ENCODE measurements at regions not wholly inside any gene's neighbourhood (a gene's known extent, or its start where the extent isn't known, plus 50 kb on each side); places are given as distances from the start of the nearest gene placed in this dataset.
A peak's percentile ranks its signal among the peaks of the same experiment; 100 is the strongest.

DNA sequence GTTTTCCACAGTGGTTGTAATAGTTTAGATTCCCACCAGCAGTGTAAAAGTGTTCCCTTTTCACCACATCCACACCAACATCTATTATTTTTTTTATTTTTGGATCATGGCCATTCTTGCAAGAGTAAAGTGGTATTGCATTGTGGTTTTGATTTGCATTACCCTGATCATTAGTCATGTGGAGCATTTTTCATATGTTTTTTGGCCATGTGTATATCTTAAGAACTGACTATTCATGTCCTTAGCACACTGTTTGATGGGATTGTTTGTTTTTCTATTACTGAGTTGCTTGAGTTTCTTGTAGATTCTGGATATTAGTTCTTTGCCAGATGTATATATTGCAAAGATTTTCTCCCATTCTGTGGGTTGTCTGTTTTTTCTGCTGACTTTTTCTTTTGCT is 820.1 kb downstream of the TENT5A start:
- TF ChIP-seq, protein P1, sequence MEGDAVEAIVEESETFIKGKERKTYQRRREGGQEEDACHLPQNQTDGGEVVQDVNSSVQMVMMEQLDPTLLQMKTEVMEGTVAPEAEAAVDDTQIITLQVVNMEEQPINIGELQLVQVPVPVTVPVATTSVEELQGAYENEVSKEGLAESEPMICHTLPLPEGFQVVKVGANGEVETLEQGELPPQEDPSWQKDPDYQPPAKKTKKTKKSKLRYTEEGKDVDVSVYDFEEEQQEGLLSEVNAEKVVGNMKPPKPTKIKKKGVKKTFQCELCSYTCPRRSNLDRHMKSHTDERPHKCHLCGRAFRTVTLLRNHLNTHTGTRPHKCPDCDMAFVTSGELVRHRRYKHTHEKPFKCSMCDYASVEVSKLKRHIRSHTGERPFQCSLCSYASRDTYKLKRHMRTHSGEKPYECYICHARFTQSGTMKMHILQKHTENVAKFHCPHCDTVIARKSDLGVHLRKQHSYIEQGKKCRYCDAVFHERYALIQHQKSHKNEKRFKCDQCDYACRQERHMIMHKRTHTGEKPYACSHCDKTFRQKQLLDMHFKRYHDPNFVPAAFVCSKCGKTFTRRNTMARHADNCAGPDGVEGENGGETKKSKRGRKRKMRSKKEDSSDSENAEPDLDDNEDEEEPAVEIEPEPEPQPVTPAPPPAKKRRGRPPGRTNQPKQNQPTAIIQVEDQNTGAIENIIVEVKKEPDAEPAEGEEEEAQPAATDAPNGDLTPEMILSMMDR (IDR thresholded peaks at IDR 0.05; ENCODE audit: insufficient read depth, low read depth, low read length, missing control alignments), result no peak
- no peak overlapping the region for H3K4me3 ChIP-seq (ENCODE audit: low read length)
- DNase-seq (ENCODE audit: low read depth), result no peak

GRCh38 chr6:80930376-80930775 is 822.1 kb downstream of the TENT5A start:
- DNase-seq (ENCODE audit: low read depth), result no peak
- TF ChIP-seq, protein P1 (IDR thresholded peaks at IDR 0.05; ENCODE audit: insufficient read depth, low read depth, low read length, missing control alignments), result no peak
- no peak overlapping the region for H3K4me3 ChIP-seq (ENCODE audit: low read length)

GRCh38 chr6:80923816-80924215 is 817.3 kb downstream of the BCKDHB start:
- H3K4me3 ChIP-seq (ENCODE audit: low read length), result no peak overlapping the region
- no peak for DNase-seq (ENCODE audit: low read depth)
- TF ChIP-seq, protein P1 (IDR thresholded peaks at IDR 0.05; ENCODE audit: insufficient read depth, low read depth, low read length, missing control alignments), result no peak

GRCh38 chr6:80922916-80923455 is 816.5 kb downstream of the BCKDHB start:
- H3K4me3 ChIP-seq (ENCODE audit: low read length), result no peak overlapping the region
- no peak for DNase-seq (ENCODE audit: low read depth)
- TF ChIP-seq, protein P1 (IDR thresholded peaks at IDR 0.05; ENCODE audit: insufficient read depth, low read depth, low read length, missing control alignments), result no peak

- H3K4me3 ChIP-seq (ENCODE audit: low read length), result no peak overlapping the region
- TF ChIP-seq, protein P1 (IDR thresholded peaks at IDR 0.05; ENCODE audit: insufficient read depth, low read depth, low read length, missing control alignments), result no peak
- peak; percentile 34 for DNase-seq (ENCODE audit: low read depth)
Observed at GRCh38 chr6:80921861-80922460, 815.5 kb downstream of the BCKDHB start.

DNA sequence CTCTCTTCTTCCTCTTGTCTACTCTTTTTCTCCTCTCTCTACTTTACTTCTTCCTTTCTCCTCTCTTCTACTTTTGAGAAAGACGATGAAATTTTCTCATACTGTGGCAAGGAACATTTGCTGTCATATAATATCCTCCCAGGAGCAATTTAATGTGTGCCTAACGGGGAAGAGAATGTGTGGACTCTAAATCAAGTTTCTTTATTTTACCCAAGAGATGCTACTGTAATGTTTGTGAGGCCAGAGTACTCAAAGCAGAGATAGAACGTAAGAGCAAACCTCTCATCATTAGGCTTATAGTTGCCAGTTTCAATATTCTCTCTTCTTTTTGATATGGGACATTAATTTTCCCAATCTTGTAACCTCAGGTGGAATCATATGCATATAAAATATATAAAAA is 801.4 kb downstream of the BCKDHB start:
- TF ChIP-seq, protein P1 (IDR thresholded peaks at IDR 0.05; ENCODE audit: insufficient read depth, low read depth, low read length, missing control alignments), result no peak
- H3K4me3 ChIP-seq (ENCODE audit: low read length), result no peak overlapping the region
- no peak for DNase-seq (ENCODE audit: low read depth)

DNA sequence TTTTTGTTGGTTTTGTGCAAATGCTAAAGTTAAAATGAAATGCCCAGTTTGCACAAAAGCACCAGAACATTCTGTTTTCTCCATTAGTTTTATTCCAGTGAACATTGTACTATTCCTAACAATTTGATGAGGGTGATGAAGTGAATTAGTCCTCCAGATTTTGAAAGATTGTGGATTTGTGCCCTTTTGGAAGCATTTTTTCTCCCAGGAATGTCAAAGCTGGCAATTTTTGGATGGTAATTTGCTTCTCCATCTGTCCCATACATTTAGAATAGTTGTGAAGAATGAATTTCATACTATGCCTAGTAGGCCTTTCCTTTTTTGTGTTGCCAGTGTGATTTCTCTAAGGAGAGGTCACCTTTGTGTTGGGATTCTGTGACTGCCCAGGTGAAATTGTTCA is 797.2 kb downstream of the BCKDHB start:
- no peak for DNase-seq (ENCODE audit: low read depth)
- no peak overlapping the region for H3K4me3 ChIP-seq (ENCODE audit: low read length)
- TF ChIP-seq, protein P1 (IDR thresholded peaks at IDR 0.05; ENCODE audit: insufficient read depth, low read depth, low read length, missing control alignments), result no peak

Measured in epithelial cell of esophagus (primary cell).